DOHH2 (cell line): ENCODE measurements at regions not wholly inside any gene's neighbourhood (a gene's known extent, or its start where the extent isn't known, plus 50 kb on each side); places are given as distances from the start of the nearest gene placed in this dataset.

ENCODE experiments used
- CTCF ChIP-seq: fragments of 200-600 bp; sonication (generic); IDR thresholded peaks from one replicate; pipeline ENCODE4 v1.5.1; 2014; ENCODE audit warnings: antibody characterized with exemption, mild to moderate bottlenecking, low read depth, low read length; ENCODE audit not compliant: poor library complexity, severe bottlenecking
- EZH2phosphoT487 ChIP-seq: fragments of 200-600 bp; sonication (generic); IDR thresholded peaks from 2 replicates; pipeline ENCODE4 v1.6.1; 2017; ENCODE audit warnings: borderline replicate concordance, mild to moderate bottlenecking, antibody characterized with exemption, low read length, moderate library complexity, mixed read lengths

- TF ChIP-seq CTCF = no peak
- no peak for TF ChIP-seq EZH2phosphoT487
Observed at GRCh38 chr2:126543081-126543480, 112.9 kb upstream of the GYPC start.
